Activated T-cell treated with anti-CD3 and anti-CD28 coated beads, Interleukin-2, amount 50 U/mL, for 72 hours (primary cell): ENCODE measurements at regions not wholly inside any gene's neighbourhood (a gene's known extent, or its start where the extent isn't known, plus 50 kb on each side); places are given as distances from the start of the nearest gene placed in this dataset.
"Not testable (repeated sequence)": the region's sequence is repeated elsewhere in the genome, so short reads cannot be mapped to it uniquely, and the experiment has no call there.

Experiments
- ATAC-seq, 2 donors: fragments of 150-1000 bp; cut with Tn5 transposase; replicated peaks in 1 of 2; 2 replicates each; pipeline ENCODE4 v1.10.0; 2021; ENCODE audit warnings: moderate library complexity in 2 of 2, mild to moderate bottlenecking in 1 of 2
- DNase-seq, 2 donors: peaks; one replicate each; pipeline ENCODE4 v3.0.0; 2021 to 2022; ENCODE audit warnings: mixed read lengths in 1 of 2
- H3K27ac Mint-ChIP-seq: one replicate; pipeline ENCODE4 v1.8.0; 2022; ENCODE audit warnings: mild to moderate bottlenecking, moderate library complexity, mixed read lengths
- H3K27me3 Mint-ChIP-seq: one replicate; pipeline ENCODE4 v1.8.0; 2022; ENCODE audit warnings: low read depth, mixed read lengths
- H3K36me3 Mint-ChIP-seq, 2 donors: one replicate each; pipeline ENCODE4 v1.8.0; 2022; ENCODE audit warnings: mixed read lengths in 2 of 2, mild to moderate bottlenecking in 1 of 2; ENCODE audit not compliant: insufficient read depth in 2 of 2
- H3K4me1 Mint-ChIP-seq: one replicate; pipeline ENCODE4 v1.8.0; 2022; ENCODE audit warnings: low read depth, mixed read lengths
- H3K4me3 Mint-ChIP-seq, 2 donors: one replicate each; pipeline ENCODE4 v1.8.0; 2022; ENCODE audit warnings: mild to moderate bottlenecking in 2 of 2, mixed read lengths in 2 of 2, moderate library complexity in 2 of 2
- H3K9me3 Mint-ChIP-seq, 2 donors: one replicate each; pipeline ENCODE4 v1.8.0; 2022; ENCODE audit warnings: mixed read lengths in 2 of 2

GRCh38 chr2:87255410-87255809 is 233.8 kb upstream of the PLGLB1 start:
- not testable (repeated sequence) for H3K9me3 Mint-ChIP-seq, H3K36me3 Mint-ChIP-seq, H3K27ac Mint-ChIP-seq, DNase-seq, H3K27me3 Mint-ChIP-seq, ATAC-seq, H3K4me1 Mint-ChIP-seq, H3K4me3 Mint-ChIP-seq

- not testable (repeated sequence) for H3K4me1 Mint-ChIP-seq, H3K27me3 Mint-ChIP-seq, DNase-seq, H3K36me3 Mint-ChIP-seq, H3K4me3 Mint-ChIP-seq, H3K9me3 Mint-ChIP-seq, ATAC-seq, H3K27ac Mint-ChIP-seq
Measured at GRCh38 chr2:87258887-87259286, 237.2 kb upstream of the PLGLB1 start.

- not testable (repeated sequence) for H3K27me3 Mint-ChIP-seq, H3K27ac Mint-ChIP-seq, DNase-seq, H3K4me1 Mint-ChIP-seq, H3K4me3 Mint-ChIP-seq, H3K9me3 Mint-ChIP-seq, H3K36me3 Mint-ChIP-seq
- peak; percentile 36 to 72 for ATAC-seq
Measured at GRCh38 chr2:87262184-87262702, 240.6 kb upstream of the PLGLB1 start.

GRCh38 chr2:87263868-87264518 is 242.3 kb upstream of the PLGLB1 start:
- ATAC-seq: peak in 1 of 2 donors; percentile 53
- not testable (repeated sequence) for DNase-seq, H3K4me1 Mint-ChIP-seq, H3K9me3 Mint-ChIP-seq, H3K27ac Mint-ChIP-seq, H3K27me3 Mint-ChIP-seq, H3K36me3 Mint-ChIP-seq, H3K4me3 Mint-ChIP-seq

GRCh38 chr2:87275192-87275591 is 253.5 kb upstream of the PLGLB1 start:
- not testable (repeated sequence) for H3K36me3 Mint-ChIP-seq, H3K27me3 Mint-ChIP-seq, H3K9me3 Mint-ChIP-seq, ATAC-seq, H3K4me3 Mint-ChIP-seq, H3K27ac Mint-ChIP-seq, DNase-seq, H3K4me1 Mint-ChIP-seq

GRCh38 chr2:87275974-87276629 is 254.5 kb upstream of the PLGLB1 start:
- H3K9me3 Mint-ChIP-seq, ATAC-seq, H3K4me3 Mint-ChIP-seq, H3K27me3 Mint-ChIP-seq, H3K27ac Mint-ChIP-seq, DNase-seq, H3K36me3 Mint-ChIP-seq, H3K4me1 Mint-ChIP-seq: not testable (repeated sequence)

GRCh38 chr2:87276673-87277072 is 255.0 kb upstream of the PLGLB1 start:
- H3K27me3 Mint-ChIP-seq, DNase-seq, ATAC-seq, H3K36me3 Mint-ChIP-seq, H3K4me1 Mint-ChIP-seq, H3K9me3 Mint-ChIP-seq, H3K4me3 Mint-ChIP-seq: not testable (repeated sequence)
- H3K27ac Mint-ChIP-seq: peak overlapping the region; percentile 72

- not testable (repeated sequence) for H3K4me3 Mint-ChIP-seq, H3K9me3 Mint-ChIP-seq, H3K4me1 Mint-ChIP-seq, H3K36me3 Mint-ChIP-seq, H3K27me3 Mint-ChIP-seq, ATAC-seq, H3K27ac Mint-ChIP-seq, DNase-seq
Measured at GRCh38 chr2:87277734-87278133, 256.1 kb upstream of the PLGLB1 start.

GRCh38 chr2:87280596-87281355 is 259.1 kb upstream of the PLGLB1 start:
- not testable (repeated sequence) for H3K36me3 Mint-ChIP-seq, H3K4me1 Mint-ChIP-seq, H3K27ac Mint-ChIP-seq, ATAC-seq, H3K9me3 Mint-ChIP-seq, H3K4me3 Mint-ChIP-seq, H3K27me3 Mint-ChIP-seq, DNase-seq

GRCh38 chr2:87283735-87284470 is 262.3 kb upstream of the PLGLB1 start:
- ATAC-seq, H3K27ac Mint-ChIP-seq, H3K4me1 Mint-ChIP-seq, H3K4me3 Mint-ChIP-seq, H3K36me3 Mint-ChIP-seq, H3K9me3 Mint-ChIP-seq, DNase-seq, H3K27me3 Mint-ChIP-seq: not testable (repeated sequence)

- H3K9me3 Mint-ChIP-seq, H3K4me3 Mint-ChIP-seq, DNase-seq, H3K27ac Mint-ChIP-seq, H3K27me3 Mint-ChIP-seq, ATAC-seq, H3K4me1 Mint-ChIP-seq, H3K36me3 Mint-ChIP-seq: not testable (repeated sequence)
Measured at GRCh38 chr2:87284471-87284772, 262.8 kb upstream of the PLGLB1 start.

- H3K4me1 Mint-ChIP-seq, H3K27ac Mint-ChIP-seq, DNase-seq, H3K9me3 Mint-ChIP-seq, H3K27me3 Mint-ChIP-seq, ATAC-seq, H3K36me3 Mint-ChIP-seq, H3K4me3 Mint-ChIP-seq: not testable (repeated sequence)
Measured at GRCh38 chr2:87285139-87285538, 263.5 kb upstream of the PLGLB1 start.
